ENCODE measurements at regions not wholly inside any gene's neighbourhood (a gene's known extent, or its start where the extent isn't known, plus 50 kb on each side); places are given as distances from the start of the nearest gene placed in this dataset.
"Not testable (repeated sequence)": the region's sequence is repeated elsewhere in the genome, so short reads cannot be mapped to it uniquely, and the experiment has no call there.

DNA sequence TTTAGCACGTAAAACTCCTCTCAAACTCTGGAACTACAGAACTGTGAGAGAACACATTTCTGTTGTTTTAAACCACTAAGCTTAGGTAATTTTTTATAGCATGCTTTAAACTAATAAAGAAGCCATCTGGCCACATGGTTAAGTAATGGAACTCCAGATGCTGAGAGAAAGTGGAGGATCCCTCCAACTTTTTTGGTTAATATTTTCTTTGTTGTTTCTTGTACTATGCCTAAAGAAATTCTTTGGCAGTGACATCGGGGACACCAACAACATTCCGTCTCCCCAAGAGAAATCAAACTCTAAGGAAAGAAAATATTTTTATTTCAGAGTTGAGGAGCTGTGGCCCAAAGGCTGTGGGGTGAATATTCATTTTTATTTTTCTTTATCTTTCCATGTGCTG is 734.8 kb upstream of the CDH9 start:
- H3K27ac Mint-ChIP-seq: peak overlapping the region in 1 of 3 experiments; percentile 14
- H3K4me1 Mint-ChIP-seq: no peaks in the 10 kb centered on the region
- no peaks in the 10 kb centered on the region for H3K9me3 Mint-ChIP-seq
- no peak overlapping the region for H3K4me3 Mint-ChIP-seq
- H3K36me3 Mint-ChIP-seq (ENCODE audit: low read depth): no peaks in the 10 kb centered on the region
- no peaks in the 10 kb centered on the region for H3K27me3 Mint-ChIP-seq (ENCODE audit: low read depth)
- TF ChIP-seq, protein P1, sequence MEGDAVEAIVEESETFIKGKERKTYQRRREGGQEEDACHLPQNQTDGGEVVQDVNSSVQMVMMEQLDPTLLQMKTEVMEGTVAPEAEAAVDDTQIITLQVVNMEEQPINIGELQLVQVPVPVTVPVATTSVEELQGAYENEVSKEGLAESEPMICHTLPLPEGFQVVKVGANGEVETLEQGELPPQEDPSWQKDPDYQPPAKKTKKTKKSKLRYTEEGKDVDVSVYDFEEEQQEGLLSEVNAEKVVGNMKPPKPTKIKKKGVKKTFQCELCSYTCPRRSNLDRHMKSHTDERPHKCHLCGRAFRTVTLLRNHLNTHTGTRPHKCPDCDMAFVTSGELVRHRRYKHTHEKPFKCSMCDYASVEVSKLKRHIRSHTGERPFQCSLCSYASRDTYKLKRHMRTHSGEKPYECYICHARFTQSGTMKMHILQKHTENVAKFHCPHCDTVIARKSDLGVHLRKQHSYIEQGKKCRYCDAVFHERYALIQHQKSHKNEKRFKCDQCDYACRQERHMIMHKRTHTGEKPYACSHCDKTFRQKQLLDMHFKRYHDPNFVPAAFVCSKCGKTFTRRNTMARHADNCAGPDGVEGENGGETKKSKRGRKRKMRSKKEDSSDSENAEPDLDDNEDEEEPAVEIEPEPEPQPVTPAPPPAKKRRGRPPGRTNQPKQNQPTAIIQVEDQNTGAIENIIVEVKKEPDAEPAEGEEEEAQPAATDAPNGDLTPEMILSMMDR (IDR thresholded peaks at IDR 0.05; ENCODE audit: unreplicated experiment in 3 of 3): no peak

DNA sequence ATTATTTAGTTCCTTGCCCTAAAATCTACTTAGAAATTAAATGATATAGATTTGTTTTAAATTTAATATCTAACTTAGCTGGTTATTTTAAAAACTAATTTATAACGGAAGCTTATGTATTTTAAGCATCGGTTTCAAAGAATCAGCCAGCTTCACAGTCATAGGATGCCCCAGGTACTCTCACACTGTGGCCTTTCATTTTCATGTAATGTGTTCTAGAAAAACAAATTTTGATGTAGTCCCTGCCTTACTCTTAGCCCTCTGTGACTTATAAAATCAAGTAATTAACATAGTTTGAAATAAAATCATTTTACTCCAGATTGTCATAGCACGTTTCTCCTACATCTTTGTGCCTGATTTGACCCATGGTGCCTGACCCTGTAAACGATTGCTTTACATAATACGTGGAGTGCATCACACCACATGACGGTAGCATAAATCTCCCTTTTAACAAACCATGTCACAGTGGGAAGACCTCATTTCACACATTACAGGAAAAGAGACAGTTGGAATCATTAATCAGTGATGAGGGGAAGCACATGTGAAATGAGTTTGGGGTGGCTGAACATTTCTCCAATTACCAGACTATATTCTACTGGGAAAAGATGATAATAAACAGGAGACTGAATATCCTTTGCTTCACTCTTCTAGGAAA is 731.5 kb upstream of the CDH9 start:
- no peaks in the 10 kb centered on the region for H3K4me1 Mint-ChIP-seq
- no peaks in the 10 kb centered on the region for H3K27me3 Mint-ChIP-seq (ENCODE audit: low read depth)
- H3K9me3 Mint-ChIP-seq: no peaks in the 10 kb centered on the region
- no peak overlapping the region for H3K4me3 Mint-ChIP-seq
- no peaks in the 10 kb centered on the region for H3K36me3 Mint-ChIP-seq (ENCODE audit: low read depth)
- peak overlapping the region in 1 of 3 experiments; percentile 12 for H3K27ac Mint-ChIP-seq
- TF ChIP-seq, protein P1 (IDR thresholded peaks at IDR 0.05; ENCODE audit: unreplicated experiment in 3 of 3): no peak

DNA sequence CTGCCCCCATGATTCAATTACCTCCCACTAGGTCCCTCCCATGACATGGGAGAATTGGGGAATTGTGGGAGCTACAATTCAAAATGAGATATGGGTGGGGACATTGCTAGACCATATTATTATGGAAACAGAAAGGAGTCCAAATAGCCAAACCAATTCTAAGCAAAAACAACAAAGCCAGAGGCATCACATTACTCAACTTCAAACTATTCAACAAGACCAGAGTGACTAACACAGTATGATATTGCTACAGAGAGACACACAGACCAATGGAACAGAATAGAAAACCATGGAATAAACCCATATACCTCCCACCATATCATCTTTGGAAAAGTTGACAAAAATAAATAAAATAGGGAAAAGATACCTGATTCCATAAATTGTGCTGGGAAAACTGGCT is 710.5 kb upstream of the CDH9 start:
- Mint-ChIP-seq H3K36me3 (ENCODE audit: low read depth) (no peaks in the 10 kb centered on the region), H3K27ac (no peak overlapping the region), H3K4me3 (no peak overlapping the region), H3K27me3 (ENCODE audit: low read depth) (no peaks in the 10 kb centered on the region), H3K4me1 (no peaks in the 10 kb centered on the region), H3K9me3 (peaks cover 26% of the 10 kb centered on the region)
- TF ChIP-seq, protein P1 (IDR thresholded peaks at IDR 0.05; ENCODE audit: unreplicated experiment in 3 of 3): no peak

DNA sequence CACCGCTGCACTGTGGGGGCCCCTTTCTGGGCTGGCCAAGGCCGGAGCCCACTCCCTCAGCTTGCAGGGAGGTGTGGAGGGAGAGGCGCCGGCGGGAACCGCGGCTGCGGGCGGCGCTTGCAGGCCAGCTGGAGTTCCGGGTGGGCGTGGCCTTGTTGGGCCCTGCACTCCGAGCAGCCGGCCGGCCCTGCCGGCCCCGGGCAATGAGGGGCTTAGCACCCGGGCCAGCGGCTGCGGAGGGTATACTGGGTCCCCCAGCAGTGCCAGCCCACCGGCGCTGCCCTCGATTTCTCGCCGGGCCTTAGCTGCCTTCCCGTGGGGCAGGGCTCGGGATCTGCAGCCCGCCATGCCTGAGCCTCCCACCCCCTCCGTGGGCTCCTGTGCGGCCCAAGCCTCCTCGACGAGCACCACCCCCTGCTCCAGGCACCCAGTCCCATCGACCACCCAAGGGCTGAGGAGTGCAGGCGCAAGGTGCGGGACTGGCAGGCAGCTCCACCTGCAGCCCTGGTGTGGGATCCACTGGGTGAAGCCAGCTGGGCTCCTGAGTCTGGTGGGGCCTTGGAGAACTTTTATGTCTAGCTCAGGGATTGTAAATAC is 705.1 kb upstream of the CDH9 start:
- H3K4me3 Mint-ChIP-seq; H3K27me3 Mint-ChIP-seq (ENCODE audit: low read depth); H3K36me3 Mint-ChIP-seq (ENCODE audit: low read depth); H3K4me1 Mint-ChIP-seq; H3K27ac Mint-ChIP-seq: not testable (repeated sequence)
- H3K9me3 Mint-ChIP-seq: peaks cover 14% of the 10 kb centered on the region

DNA sequence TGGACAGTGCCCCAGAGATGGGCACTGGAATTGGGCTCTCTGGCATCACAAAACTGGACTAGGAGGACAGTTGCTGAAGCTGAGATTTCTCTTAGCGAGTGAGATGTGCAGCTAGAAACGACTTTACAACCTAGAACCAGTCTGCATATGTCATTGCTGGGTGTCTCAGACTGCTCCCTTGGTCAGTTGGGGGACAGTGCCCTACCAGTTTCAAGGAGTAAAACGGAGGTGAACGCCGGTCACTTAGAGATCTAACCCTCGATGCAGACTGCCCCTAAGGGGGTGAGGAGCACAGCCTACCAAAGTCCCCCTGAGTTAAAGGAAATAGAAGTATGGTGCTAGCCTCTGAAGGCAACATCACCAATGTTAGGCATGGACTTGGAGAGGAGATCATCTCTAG is 704.4 kb upstream of the CDH9 start:
- no peaks in the 10 kb centered on the region for H3K4me1 Mint-ChIP-seq
- H3K27me3 Mint-ChIP-seq (ENCODE audit: low read depth): no peaks in the 10 kb centered on the region
- TF ChIP-seq, protein P1 (IDR thresholded peaks at IDR 0.05; ENCODE audit: unreplicated experiment in 3 of 3): no peak
- H3K27ac Mint-ChIP-seq: no peak overlapping the region
- no peak overlapping the region for H3K4me3 Mint-ChIP-seq
- no peaks in the 10 kb centered on the region for H3K36me3 Mint-ChIP-seq (ENCODE audit: low read depth)
- H3K9me3 Mint-ChIP-seq: peaks cover 11% of the 10 kb centered on the region

DNA sequence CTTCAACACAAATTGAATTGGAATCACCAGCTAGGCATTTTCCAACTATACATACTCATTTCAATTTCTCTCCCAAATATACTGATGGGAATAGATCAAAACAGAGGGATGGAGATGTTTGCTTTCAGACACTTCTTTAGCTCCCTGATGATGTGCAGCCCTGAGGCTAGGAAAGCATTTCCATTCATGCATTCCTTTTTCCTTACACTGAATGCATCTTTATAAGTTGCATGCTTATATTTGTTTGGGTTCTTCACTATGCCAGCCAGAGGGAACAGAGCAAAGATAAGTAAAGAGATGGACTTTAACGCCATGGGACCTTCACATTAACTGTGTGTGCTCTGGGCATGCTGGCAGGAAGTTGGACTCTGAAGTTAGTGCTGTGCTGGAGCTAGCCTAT is 696.5 kb upstream of the CDH9 start:
- Mint-ChIP-seq H3K4me3 (no peak overlapping the region), H3K9me3 (no peaks in the 10 kb centered on the region), H3K27ac (no peak overlapping the region), H3K27me3 (ENCODE audit: low read depth) (no peaks in the 10 kb centered on the region), H3K4me1 (no peaks in the 10 kb centered on the region), H3K36me3 (ENCODE audit: low read depth) (no peaks in the 10 kb centered on the region)
- TF ChIP-seq, protein P1 (IDR thresholded peaks at IDR 0.05; ENCODE audit: unreplicated experiment in 3 of 3): no peak

All from nephron (organoid).